A549 (cell line): ENCODE measurements at regions not wholly inside any gene's neighbourhood (a gene's known extent, or its start where the extent isn't known, plus 50 kb on each side); places are given as distances from the start of the nearest gene placed in this dataset.

Source experiments
- CHD2 ChIP-seq: fragments of 150-350 bp; IDR thresholded peaks from 2 replicates; pipeline ENCODE4 v1.6.1; 2014; ENCODE audit warnings: low read length; ENCODE audit not compliant: partially characterized antibody
- CHD4 ChIP-seq: fragments of 200-600 bp; sonication (generic); IDR thresholded peaks from 2 replicates; pipeline ENCODE4 v1.6.1; 2016; ENCODE audit warnings: antibody characterized with exemption, mild to moderate bottlenecking, borderline replicate concordance
- CTCF ChIP-seq: fragments of >200 bp; sonication (Bioruptor Twin); formaldehyde crosslinking; IDR thresholded peaks from 3 replicates; pipeline ENCODE4 v1.5.1; 2016
- EHMT2 ChIP-seq: fragments of 200-600 bp; sonication (generic); IDR thresholded peaks from 2 replicates; pipeline ENCODE4 v1.6.1; 2016; ENCODE audit warnings: antibody characterized with exemption, low read depth, mild to moderate bottlenecking, moderate library complexity
- GATA3 ChIP-seq: IDR thresholded peaks from 2 replicates; pipeline ENCODE4 v1.6.1; 2012; ENCODE audit warnings: borderline replicate concordance
- JUNB ChIP-seq: fragments of >200 bp; sonication (Bioruptor Twin); formaldehyde crosslinking; IDR thresholded peaks from 2 replicates; pipeline ENCODE4 v1.6.1; 2016
- POLR2A ChIP-seq: IDR thresholded peaks from 2 replicates; pipeline ENCODE4 v1.6.1; 2012; ENCODE audit warnings: mild to moderate bottlenecking, low read length
- RAD21 ChIP-seq, 2 experiments: fragments of >200 bp in 1 of 2; sonication (Bioruptor Twin) in 1 of 2; formaldehyde crosslinking in 1 of 2; IDR thresholded peaks in 1 of 2; conservative IDR thresholded peaks in 1 of 2; 2 replicates in 1 of 2; 3 replicates in 1 of 2; pipeline ENCODE4 v1.6.1; 2012 to 2018; ENCODE audit warnings: inconsistent platforms in 1 of 2
- RFX5 ChIP-seq: fragments of 450-650 bp; IDR thresholded peaks from 2 replicates; pipeline ENCODE4 v1.7.1; 2014; ENCODE audit warnings: antibody characterized with exemption, mild to moderate bottlenecking, moderate library complexity
- SMC3 ChIP-seq: fragments of >200 bp; sonication (Bioruptor Twin); formaldehyde crosslinking; IDR thresholded peaks from 3 replicates; pipeline ENCODE4 v1.6.1; 2018; ENCODE audit warnings: inconsistent platforms
- TP53 ChIP-seq: fragments of 250-450 bp; sonication (Bioruptor Pico); IDR thresholded peaks from 2 replicates; pipeline ENCODE4 v1.5.0; 2021; ENCODE audit warnings: mild to moderate bottlenecking, moderate library complexity
- USF2 ChIP-seq: fragments of 450-650 bp; IDR thresholded peaks from 2 replicates; pipeline ENCODE4 v1.6.1; 2014; ENCODE audit warnings: antibody characterized with exemption
- TF ChIP-seq, protein P1 (sequence below): IDR thresholded peaks from 2 replicates; pipeline ENCODE4 v1.6.1; 2012

DNA sequence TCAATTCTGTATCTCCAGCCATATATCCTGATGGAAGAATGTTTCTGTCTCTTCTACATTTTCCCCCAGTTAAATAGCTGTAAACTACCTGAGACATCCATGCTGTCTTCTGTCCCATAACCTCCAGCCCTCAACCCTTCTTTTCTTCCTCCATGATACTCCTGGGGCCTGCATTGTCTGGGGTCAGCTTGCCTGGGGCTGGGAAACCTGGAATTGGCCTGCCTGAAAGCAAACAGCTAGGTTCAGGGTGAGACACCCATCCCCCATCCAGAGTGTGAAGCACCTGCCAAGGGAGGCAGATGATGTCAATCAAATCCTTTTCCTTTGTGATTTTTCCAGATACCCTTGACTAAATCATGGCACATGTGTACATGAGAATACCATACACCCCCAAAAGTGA lies 313.7 kb upstream of the MGAT5 start:
- TF ChIP-seq CTCF = no peak
- no peak for TF ChIP-seq RFX5
- no peak for TF ChIP-seq TP53 (CRISPR knock-in tag)
- no peak for TF ChIP-seq GATA3
- TF ChIP-seq CHD2 = no peak
- no peak for TF ChIP-seq USF2
- no peak for TF ChIP-seq CHD4
- TF ChIP-seq, protein P1, sequence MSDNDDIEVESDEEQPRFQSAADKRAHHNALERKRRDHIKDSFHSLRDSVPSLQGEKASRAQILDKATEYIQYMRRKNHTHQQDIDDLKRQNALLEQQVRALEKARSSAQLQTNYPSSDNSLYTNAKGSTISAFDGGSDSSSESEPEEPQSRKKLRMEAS = no peak
- no peak for TF ChIP-seq SMC3
- no peak for TF ChIP-seq EHMT2
- no peak for TF ChIP-seq RAD21 (conservative IDR thresholded peaks at IDR 0.05 in 1 of 2, IDR thresholded peaks at IDR 0.05 in 1 of 2)
- TF ChIP-seq POLR2A = no peak
- TF ChIP-seq JUNB = no peak
